ENCODE measurements at regions not wholly inside any gene's neighbourhood (a gene's known extent, or its start where the extent isn't known, plus 50 kb on each side); places are given as distances from the start of the nearest gene placed in this dataset.

GRCh38 chr15:101554115-101554915 lies 64.8 kb upstream of the PCSK6 start:
- ChIA-PET CTCF (no interaction called here), POLR2A (no interaction called here)
- no peak for TF ChIP-seq CTCF (IDR thresholded peaks at IDR 0.05; ENCODE audit: insufficient read depth, low read length, missing control alignments)
- no peak overlapping the region for H3K4me3 ChIP-seq (ENCODE audit: low read depth, low read length)
- no peak for DNase-seq (ENCODE audit: low read depth, low spot score)

GRCh38 chr15:101551696-101552591 lies 62.4 kb upstream of the PCSK6 start:
- ChIA-PET POLR2A (no interaction called here), CTCF (no interaction called here)
- TF ChIP-seq CTCF (IDR thresholded peaks at IDR 0.05; ENCODE audit: insufficient read depth, low read length, missing control alignments) = no peak
- no peak for DNase-seq (ENCODE audit: low read depth, low spot score)
- H3K4me3 ChIP-seq (ENCODE audit: low read depth, low read length) = no peak overlapping the region

- H3K4me3 ChIP-seq (ENCODE audit: low read depth, low read length) = no peak overlapping the region
- POLR2A ChIA-PET = no interaction called here
- no peak for DNase-seq (ENCODE audit: low read depth, low spot score)
- no peak for TF ChIP-seq CTCF (IDR thresholded peaks at IDR 0.05; ENCODE audit: insufficient read depth, low read length, missing control alignments)
- CTCF ChIA-PET = no interaction called here
Measured at GRCh38 chr15:101550124-101550523, 60.6 kb upstream of the PCSK6 start.

- TF ChIP-seq CTCF (IDR thresholded peaks at IDR 0.05; ENCODE audit: insufficient read depth, low read length, missing control alignments) = no peak
- no peak for DNase-seq (ENCODE audit: low read depth, low spot score)
- POLR2A ChIA-PET = no interaction called here
Measured at GRCh38 chr15:101549647-101550046, 60.1 kb upstream of the PCSK6 start.

GRCh38 chr15:101547737-101548136 lies 58.2 kb upstream of the PCSK6 start:
- POLR2A ChIA-PET = no interaction called here
- CTCF ChIA-PET = no interaction called here
- TF ChIP-seq CTCF (IDR thresholded peaks at IDR 0.05; ENCODE audit: insufficient read depth, low read length, missing control alignments) = no peak
- H3K4me3 ChIP-seq (ENCODE audit: low read depth, low read length) = no peak overlapping the region
- no peak for DNase-seq (ENCODE audit: low read depth, low spot score)

More at GRCh38 chr15:101549647-101550046, 60.1 kb upstream of the PCSK6 start:
- CTCF ChIA-PET = no interaction called here
- no peak overlapping the region for H3K4me3 ChIP-seq (ENCODE audit: low read depth, low read length)
